Liver (tissue), 3 donors: ENCODE measurements at regions not wholly inside any gene's neighbourhood (a gene's known extent, or its start where the extent isn't known, plus 50 kb on each side); places are given as distances from the start of the nearest gene placed in this dataset.
"Not testable (repeated sequence)": the region's sequence is repeated elsewhere in the genome, so short reads cannot be mapped to it uniquely, and the experiment has no call there.

Experiments
- ATF3 ChIP-seq: IDR thresholded peaks from 2 replicates; pipeline ENCODE4 v1.6.1; 2016; ENCODE audit warnings: antibody characterized with exemption
- CTCF ChIP-seq: fragments of 150-350 bp; IDR thresholded peaks from 2 replicates; pipeline ENCODE4 v1.5.1; 2017; ENCODE audit warnings: improper control_type of control experiment, low read depth, low read length; ENCODE audit not compliant: missing input control
- EGR1 ChIP-seq, 2 donors: IDR thresholded peaks; 2 replicates each; pipeline ENCODE4 v1.6.1; 2016 to 2018; ENCODE audit warnings: antibody characterized with exemption in 2 of 2, low read depth in 2 of 2
- FOXA1 ChIP-seq: IDR thresholded peaks from 2 replicates; pipeline ENCODE4 v1.6.1; 2016; ENCODE audit warnings: antibody characterized with exemption
- GABPA ChIP-seq, 2 donors: IDR thresholded peaks in 1 of 2; conservative IDR thresholded peaks in 1 of 2; 2 replicates each; pipeline ENCODE4 v1.6.1; 2016; ENCODE audit warnings: antibody characterized with exemption in 2 of 2, mild to moderate bottlenecking in 1 of 2, moderate library complexity in 1 of 2
- MAX ChIP-seq: IDR thresholded peaks from 2 replicates; pipeline ENCODE4 v1.6.1; 2016; ENCODE audit warnings: antibody characterized with exemption
- RAD21 ChIP-seq, 2 donors: IDR thresholded peaks; 2 replicates each; pipeline ENCODE4 v1.6.1; 2016; ENCODE audit warnings: antibody characterized with exemption in 2 of 2, mild to moderate bottlenecking in 2 of 2
- REST ChIP-seq: IDR thresholded peaks from 2 replicates; pipeline ENCODE4 v1.6.1; 2016; ENCODE audit warnings: antibody characterized with exemption, mild to moderate bottlenecking
- RXRA ChIP-seq, 2 donors: IDR thresholded peaks; 2 replicates each; pipeline ENCODE4 v1.6.1; 2017 to 2018; ENCODE audit warnings: antibody characterized with exemption in 2 of 2, mild to moderate bottlenecking in 1 of 2
- SP1 ChIP-seq: IDR thresholded peaks from 2 replicates; pipeline ENCODE4 v1.6.1; 2018; ENCODE audit warnings: antibody characterized with exemption, mild to moderate bottlenecking
- TAF1 ChIP-seq: conservative IDR thresholded peaks from 2 replicates; pipeline ENCODE4 v1.6.1; 2016; ENCODE audit warnings: antibody characterized with exemption, mild to moderate bottlenecking
- YY1 ChIP-seq: IDR thresholded peaks from 2 replicates; pipeline ENCODE4 v1.6.1; 2016; ENCODE audit warnings: antibody characterized with exemption, mild to moderate bottlenecking
- donor health status: healthy.
- donor health status: healthy.

- TF ChIP-seq RAD21 (IDR thresholded peaks at IDR 0.05); CTCF; RXRA (IDR thresholded peaks at IDR 0.05); GABPA (IDR thresholded peaks at IDR 0.05 in 1 of 2, conservative IDR thresholded peaks at IDR 0.05 in 1 of 2); ATF3; MAX; YY1; TAF1; EGR1 (IDR thresholded peaks at IDR 0.05; ENCODE audit: low read depth in 2 of 2); SP1; FOXA1; REST: not testable (repeated sequence)
Observed at GRCh38 chr9:6102336-6102987, 87.0 kb upstream of the RANBP6 start.
